ENCODE measurements at regions not wholly inside any gene's neighbourhood (a gene's known extent, or its start where the extent isn't known, plus 50 kb on each side); places are given as distances from the start of the nearest gene placed in this dataset.

DNA sequence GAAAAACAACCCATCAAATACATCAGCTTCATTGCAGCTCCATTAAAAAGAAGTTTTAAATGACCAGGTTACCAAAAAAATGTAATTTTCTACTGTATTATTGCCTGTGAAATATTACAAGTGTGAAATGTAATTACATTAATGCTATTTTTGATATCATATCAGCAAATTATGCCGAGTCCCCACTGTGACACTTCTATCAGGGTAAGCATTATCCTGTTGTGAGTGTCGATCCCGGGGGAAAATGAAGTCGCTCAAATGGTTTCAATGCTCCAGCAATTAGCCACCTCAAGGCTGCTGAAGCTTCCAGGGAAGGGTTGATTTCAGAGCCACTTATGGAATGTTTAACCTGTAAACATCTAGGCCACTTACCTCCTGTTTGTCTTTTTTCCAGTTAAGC, 70.4 kb downstream of the RCN1 start:
- in situ Hi-C loops (cut with HindIII; ENCODE audit: low pct_unique_long_range_greater_than_20kb, low sequenced_read_pairs), result no loop called here
- DNase-seq (ENCODE audit: low read depth in 1 of 2, low spot score in 1 of 2), result no peak
- no peak for TF ChIP-seq JUND (IDR thresholded peaks at IDR 0.05; ENCODE audit: low read depth)

DNA sequence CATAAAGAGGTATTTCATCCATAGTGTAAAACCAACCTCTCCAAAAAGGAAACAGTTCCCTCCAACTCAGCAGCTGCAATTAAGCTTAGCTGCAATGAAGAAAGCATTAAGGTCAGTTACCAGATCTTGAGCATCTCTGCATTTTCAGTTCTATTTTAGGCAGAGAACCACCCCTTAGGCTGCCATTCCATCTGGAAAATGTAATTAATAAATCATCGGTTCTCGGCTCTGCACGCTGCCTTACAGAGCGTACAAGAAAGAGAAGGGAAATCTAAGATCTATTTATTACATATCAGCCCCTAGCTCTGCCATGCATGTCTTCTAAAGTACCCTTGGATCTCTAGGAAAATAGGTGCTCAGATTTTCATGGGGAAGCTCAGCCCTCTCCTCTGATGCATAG, 71.5 kb downstream of the RCN1 start:
- TF ChIP-seq JUND (IDR thresholded peaks at IDR 0.05; ENCODE audit: low read depth), result no peak
- in situ Hi-C loops (cut with HindIII; ENCODE audit: low pct_unique_long_range_greater_than_20kb, low sequenced_read_pairs), result no loop called here
- no peak for DNase-seq (ENCODE audit: low read depth in 1 of 2, low spot score in 1 of 2)

DNA sequence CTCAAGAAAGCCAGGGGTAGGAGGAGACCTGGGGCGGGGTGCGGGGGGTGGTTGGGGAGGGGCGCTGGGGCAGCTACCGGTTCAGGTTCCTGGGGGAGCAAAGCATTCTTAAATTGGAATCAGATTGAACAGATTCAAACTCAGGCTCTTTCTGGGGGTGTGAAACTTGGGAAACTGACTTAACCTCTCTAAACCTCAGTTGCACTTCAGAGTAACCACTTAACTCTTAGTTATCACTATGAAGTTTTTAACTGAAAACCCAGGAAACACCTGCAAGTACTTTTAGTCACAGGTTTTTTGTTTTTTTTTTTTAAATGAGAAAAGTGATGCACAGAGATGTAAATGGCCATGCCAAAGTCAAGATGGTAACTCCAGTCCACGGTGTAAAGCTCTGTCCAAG, 72.0 kb downstream of the RCN1 start:
- DNase-seq (ENCODE audit: low read depth in 1 of 2, low spot score in 1 of 2), result no peak
- TF ChIP-seq JUND (IDR thresholded peaks at IDR 0.05; ENCODE audit: low read depth), result no peak
- in situ Hi-C loops (cut with HindIII; ENCODE audit: low pct_unique_long_range_greater_than_20kb, low sequenced_read_pairs), result no loop called here

DNA sequence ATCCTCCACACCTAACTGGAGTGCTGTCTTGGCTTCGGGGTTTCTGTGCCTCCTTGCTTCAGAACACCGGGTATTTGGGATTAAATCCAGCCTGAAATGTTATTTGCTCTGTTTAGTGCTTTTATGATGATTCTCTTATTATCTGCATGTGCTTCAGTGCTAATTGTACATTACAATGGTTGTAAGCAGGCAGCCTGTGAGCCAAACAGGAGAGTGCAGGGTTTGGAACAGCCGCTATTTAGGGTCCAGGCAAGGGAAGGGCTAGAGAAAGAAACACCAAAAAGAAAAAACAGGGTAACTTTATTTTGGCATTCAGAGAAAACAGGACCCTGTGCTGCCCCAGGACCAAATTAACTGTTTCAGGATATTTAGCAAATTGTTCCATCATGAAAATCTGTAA, 72.7 kb downstream of the RCN1 start:
- no peak for DNase-seq (ENCODE audit: low read depth in 1 of 2, low spot score in 1 of 2)
- in situ Hi-C loops (cut with HindIII; ENCODE audit: low pct_unique_long_range_greater_than_20kb, low sequenced_read_pairs), result no loop called here
- TF ChIP-seq JUND (IDR thresholded peaks at IDR 0.05; ENCODE audit: low read depth), result no peak

DNA sequence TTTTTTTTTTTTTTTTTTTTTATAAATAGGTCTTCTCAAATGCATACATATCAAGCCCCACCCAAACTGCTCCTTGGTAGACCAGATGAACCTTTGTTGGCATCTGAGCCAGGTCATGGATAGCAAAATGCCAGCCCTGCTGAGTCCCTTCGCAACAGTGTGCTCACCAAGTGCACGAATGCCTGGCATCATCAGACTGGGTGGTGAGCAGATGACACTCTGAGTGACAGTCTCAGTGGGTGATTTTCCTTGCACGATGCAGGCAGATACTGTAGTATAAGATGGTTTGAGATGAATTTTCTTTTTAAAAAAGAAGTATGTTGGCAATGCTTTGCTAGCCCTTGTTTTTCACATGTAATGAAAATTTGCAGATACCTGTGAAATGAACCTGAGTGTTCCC, 74.0 kb downstream of the RCN1 start:
- DNase-seq (ENCODE audit: low read depth in 1 of 2, low spot score in 1 of 2), result no peak
- no peak for TF ChIP-seq JUND (IDR thresholded peaks at IDR 0.05; ENCODE audit: low read depth)
- in situ Hi-C loops (cut with HindIII; ENCODE audit: low pct_unique_long_range_greater_than_20kb, low sequenced_read_pairs), result no loop called here

DNA sequence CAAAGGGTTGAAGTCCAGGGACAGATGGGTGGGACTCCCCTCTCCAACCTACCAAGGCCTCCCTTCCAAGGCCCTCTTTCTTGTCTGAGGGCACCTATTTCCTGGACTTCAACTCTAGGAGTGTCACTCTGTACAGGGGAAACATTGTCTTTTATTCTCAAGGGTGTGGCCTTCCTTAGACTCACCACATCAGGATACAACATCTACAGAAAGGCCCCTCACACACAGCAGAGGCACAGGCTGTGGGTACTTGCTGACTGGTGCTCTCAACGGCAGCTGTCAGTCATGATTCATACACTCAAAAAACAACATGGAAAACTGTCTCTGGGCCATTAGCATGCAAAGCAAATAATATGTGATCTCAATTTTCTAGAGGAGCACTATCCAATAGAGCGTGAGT, 78.0 kb downstream of the RCN1 start:
- TF ChIP-seq JUND (IDR thresholded peaks at IDR 0.05; ENCODE audit: low read depth), result no peak
- no peak for DNase-seq (ENCODE audit: low read depth in 1 of 2, low spot score in 1 of 2)
- in situ Hi-C loops (cut with HindIII; ENCODE audit: low pct_unique_long_range_greater_than_20kb, low sequenced_read_pairs), result no loop called here

DNA sequence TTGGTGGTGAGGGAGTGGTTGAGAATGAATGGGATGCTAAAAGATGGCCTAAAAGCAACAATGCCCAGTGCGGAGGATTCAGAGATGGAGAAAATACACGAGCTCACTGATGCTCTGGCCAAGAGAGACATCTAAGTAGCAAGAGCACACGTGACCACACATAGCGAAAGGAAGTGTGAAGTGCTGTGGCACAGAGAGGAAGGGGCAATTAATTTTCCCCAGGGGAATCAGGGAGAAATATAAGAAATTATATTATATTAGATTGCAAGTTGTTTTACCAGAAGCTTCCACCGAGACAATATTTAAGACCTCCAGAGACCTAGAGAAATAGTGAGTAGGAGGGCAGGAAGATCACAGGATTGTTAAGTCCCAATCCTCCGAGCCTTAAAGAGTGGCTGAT, 80.6 kb downstream of the RCN1 start:
- in situ Hi-C loops (cut with HindIII; ENCODE audit: low pct_unique_long_range_greater_than_20kb, low sequenced_read_pairs), result no loop called here
- DNase-seq (ENCODE audit: low read depth in 1 of 2, low spot score in 1 of 2), result no peak
- TF ChIP-seq JUND (IDR thresholded peaks at IDR 0.05; ENCODE audit: low read depth), result no peak

DNA sequence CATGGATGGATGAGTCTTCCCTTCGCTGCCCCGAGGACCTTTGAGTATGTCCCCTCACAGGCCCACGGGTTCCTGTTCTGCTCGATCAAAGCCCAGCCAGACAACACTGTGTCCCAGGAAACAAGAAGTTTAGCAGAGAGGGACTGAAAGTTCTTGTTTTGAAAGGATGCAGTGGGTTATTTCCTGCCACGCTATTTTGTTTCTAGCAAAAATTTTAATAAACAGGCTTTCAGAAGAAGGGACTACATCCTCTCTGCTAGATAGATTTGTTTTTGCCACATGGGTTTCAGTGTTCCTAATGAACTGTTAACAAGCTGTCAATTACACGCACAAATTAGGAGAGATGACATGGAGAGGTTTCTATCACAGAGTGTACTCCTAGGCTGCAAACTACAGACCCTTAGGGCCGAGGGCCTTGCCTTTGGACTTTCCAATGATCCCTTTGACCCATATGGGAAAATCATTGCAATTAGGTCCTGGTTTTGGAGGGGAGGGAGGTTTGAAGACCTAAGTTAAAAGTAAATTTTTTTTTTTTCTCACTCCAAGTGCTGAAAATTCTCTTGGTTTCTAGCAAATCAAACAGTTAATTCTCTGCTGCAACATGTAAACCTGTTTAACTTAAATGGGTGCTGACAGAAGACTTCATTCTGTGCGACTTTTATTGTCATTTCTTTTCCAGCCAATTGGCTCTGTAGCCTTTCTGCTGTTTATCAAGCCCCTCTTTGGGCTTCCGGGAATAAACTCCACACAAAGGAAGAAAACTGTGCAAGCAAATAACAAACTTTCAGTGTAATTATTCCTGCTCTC, 81.4 kb downstream of the RCN1 start:
- no peak for DNase-seq (ENCODE audit: low read depth in 1 of 2, low spot score in 1 of 2)
- in situ Hi-C loops (cut with HindIII; ENCODE audit: low pct_unique_long_range_greater_than_20kb, low sequenced_read_pairs), result no loop called here
- no peak for TF ChIP-seq JUND (IDR thresholded peaks at IDR 0.05; ENCODE audit: low read depth)

DNA sequence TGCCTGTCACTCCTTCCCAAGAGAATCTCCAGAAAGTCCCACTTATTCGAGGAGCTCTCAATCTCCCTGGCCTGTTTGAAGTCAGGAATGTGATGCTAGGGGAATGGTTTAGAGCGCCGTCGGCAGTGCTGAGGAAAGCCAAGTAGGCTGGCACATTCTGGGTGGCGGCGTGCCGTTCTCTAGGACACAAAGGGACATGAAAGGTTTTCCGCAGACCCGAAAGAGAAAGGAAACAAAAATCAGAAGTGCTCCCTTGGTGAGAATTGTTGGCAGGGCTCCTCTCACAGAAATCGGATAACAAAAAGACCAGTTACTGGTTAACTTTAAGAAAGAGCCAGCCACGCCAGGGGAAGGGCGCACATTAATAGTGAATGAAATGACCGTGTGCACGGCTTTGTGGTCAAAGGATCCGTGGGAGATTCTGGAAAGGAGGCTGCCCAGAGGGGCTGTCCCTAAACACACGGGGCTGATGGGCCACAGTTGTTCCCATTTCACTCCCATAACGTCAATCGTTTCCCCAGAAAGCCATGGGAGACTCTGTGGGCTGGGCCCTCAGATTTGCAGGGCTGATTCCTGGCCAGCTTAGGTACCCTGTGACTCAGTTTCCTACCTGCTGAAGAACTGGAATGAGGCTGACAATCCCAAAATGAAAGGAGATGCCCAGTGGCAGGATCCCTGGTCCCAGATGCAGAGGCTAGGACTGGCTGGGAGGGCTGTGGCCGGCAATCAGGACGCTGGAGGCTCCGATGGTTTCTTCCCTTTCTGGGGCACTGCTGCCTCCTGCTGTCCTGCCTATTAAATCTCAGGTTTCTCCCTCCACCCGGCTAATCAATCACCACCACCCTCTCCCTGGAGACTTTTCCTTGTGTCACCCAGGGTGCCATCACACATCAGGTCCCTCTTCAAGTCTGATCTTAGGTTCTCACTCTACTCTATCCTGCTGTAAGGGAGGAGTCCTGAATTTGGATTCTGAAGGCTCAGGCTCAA, 82.3 kb downstream of the RCN1 start:
- DNase-seq (ENCODE audit: low read depth in 1 of 2, low spot score in 1 of 2), result peak in 1 of 2 experiments; percentile 75
- in situ Hi-C loops (cut with HindIII; ENCODE audit: low pct_unique_long_range_greater_than_20kb, low sequenced_read_pairs), result no loop called here
- no peak for TF ChIP-seq JUND (IDR thresholded peaks at IDR 0.05; ENCODE audit: low read depth)

DNA sequence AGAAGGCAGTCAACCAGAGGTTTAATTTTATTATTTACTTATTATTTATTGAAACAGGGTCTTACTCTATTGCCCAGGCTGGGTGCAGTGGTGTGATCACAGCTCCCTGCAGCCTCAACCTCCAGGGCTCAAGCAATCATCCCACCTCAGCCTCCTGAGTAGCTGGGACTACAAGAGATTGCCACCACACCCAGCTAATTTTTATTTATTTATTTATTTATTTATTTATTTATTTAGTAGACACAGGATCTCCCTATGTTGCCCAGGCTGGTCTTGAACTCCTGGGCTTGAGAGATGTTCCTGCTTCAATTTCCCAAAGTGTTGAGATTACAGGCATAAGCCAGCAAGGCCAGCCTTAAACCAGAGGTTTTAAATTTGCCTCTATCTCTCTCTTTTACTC, 83.1 kb downstream of the RCN1 start:
- no peak for DNase-seq (ENCODE audit: low read depth in 1 of 2, low spot score in 1 of 2)
- in situ Hi-C loops (cut with HindIII; ENCODE audit: low pct_unique_long_range_greater_than_20kb, low sequenced_read_pairs), result no loop called here
- TF ChIP-seq JUND (IDR thresholded peaks at IDR 0.05; ENCODE audit: low read depth), result no peak

DNA sequence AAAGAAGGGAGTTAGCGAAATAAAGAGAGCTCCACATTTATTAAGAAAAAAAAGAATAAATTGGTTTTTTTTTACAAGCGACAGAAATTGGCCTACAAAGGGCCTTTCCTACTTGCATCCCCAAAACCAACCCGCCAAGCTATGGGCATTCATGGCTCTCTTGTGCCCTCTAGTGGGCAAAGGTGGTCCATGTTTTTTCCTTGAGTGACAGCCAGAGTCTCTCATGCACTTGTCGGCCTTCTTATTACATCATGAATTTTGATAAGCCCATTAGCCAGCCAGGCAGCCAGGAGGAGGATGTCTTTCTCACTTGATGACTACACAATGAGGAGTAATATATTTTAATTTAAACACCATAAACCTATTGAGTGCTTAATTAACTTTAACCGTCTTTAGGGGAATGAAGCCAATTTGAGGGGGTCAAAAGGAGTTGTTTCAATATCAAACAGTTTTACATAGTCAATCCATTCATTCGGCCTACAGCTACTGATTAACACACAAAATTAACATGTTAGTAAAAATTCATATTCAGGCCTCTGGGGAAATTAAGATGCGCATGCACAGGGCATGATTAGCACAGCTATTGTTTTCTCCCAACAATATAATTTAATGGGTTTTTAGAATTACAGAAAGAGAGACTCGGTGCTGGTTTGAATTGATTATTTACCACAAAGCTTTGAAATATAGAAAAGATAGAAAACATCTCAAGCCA, 85.5 kb downstream of the RCN1 start:
- no peak for TF ChIP-seq JUND (IDR thresholded peaks at IDR 0.05; ENCODE audit: low read depth)
- DNase-seq (ENCODE audit: low read depth in 1 of 2, low spot score in 1 of 2), result peak; percentile 60 to 89
- in situ Hi-C loops (cut with HindIII; ENCODE audit: low pct_unique_long_range_greater_than_20kb, low sequenced_read_pairs), result no loop called here

DNA sequence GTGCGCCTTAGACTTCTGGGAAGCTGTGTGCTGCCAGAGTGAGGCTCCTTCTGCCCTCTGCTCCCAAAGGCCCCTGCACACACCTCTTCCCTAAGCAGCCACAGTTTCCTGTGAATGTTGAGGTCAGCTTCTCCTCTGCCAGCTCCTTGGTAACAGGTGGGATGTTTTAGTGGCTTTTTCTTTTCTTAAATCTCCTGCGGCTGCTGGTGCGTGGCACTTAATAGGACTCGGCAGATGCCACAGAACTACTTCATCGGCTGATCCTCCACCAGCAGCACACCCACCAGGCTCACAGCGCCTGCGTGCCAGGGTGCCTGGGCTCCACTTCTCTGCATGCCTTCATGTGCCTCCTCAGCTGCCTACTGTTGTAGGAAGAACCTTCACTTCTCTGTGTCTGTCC, 87.8 kb downstream of the RCN1 start:
- DNase-seq (ENCODE audit: low read depth in 1 of 2, low spot score in 1 of 2), result no peak
- in situ Hi-C loops (cut with HindIII; ENCODE audit: low pct_unique_long_range_greater_than_20kb, low sequenced_read_pairs), result no loop called here
- no peak for TF ChIP-seq JUND (IDR thresholded peaks at IDR 0.05; ENCODE audit: low read depth)
